Heart left ventricle (tissue), 13 donors: ENCODE measurements at regions not wholly inside any gene's neighbourhood (a gene's known extent, or its start where the extent isn't known, plus 50 kb on each side); places are given as distances from the start of the nearest gene placed in this dataset.

Source experiments
- CTCF ChIP-seq, 12 donors: fragments of 200-600 bp; sonication (generic) in 4 of 12; IDR thresholded peaks; one replicate each; pipeline versions ENCODE4 v1.5.0 to v1.8.0; 2018 to 2022; ENCODE audit warnings: antibody characterized with exemption in 12 of 12, mild to moderate bottlenecking in 5 of 12
- POLR2A ChIP-seq, 2 donors: fragments of 450-650 bp; IDR thresholded peaks; one replicate each; pipeline ENCODE4 v1.6.1; 2017; ENCODE audit warnings: antibody characterized with exemption in 2 of 2, mild to moderate bottlenecking in 2 of 2, moderate library complexity in 2 of 2
- donor health status: ischemic (EF 13 %, LVEDD 7.1; RV severe dilation, severe dysfunction).
- donor health status: DM: no; HTN: yes; CAD: no.
- donor health status: DM: no; HTN: no; CAD: no.
- donor health status: ischemic (EF 25% LVEDD 6.9; RV normal size, moderate dysfunction).
- donor health status: ischemic (EF 25% LVEDD 5.7; RV mildly dilated, moderate dysfunction).
- donor health status: ischemic (EF 35%, LVEDD 5.7; RV mildly dilated, moderate dysfunction).
- donor health status: nonischemic (EF 11% LVEDD 7.7; RV severe dilation, severe dysfunction).
- donor health status: DM: yes; HTN: yes; CAD: no.
- donor health status: PGD.
- donor health status: ischemic (EF 29% LVEDD 5.4; RV normal size, mild dysfunction).
- donor health status: nonischemic (EF 23%, LVEDD 6.1; RV moderate dilation, normal function).

DNA sequence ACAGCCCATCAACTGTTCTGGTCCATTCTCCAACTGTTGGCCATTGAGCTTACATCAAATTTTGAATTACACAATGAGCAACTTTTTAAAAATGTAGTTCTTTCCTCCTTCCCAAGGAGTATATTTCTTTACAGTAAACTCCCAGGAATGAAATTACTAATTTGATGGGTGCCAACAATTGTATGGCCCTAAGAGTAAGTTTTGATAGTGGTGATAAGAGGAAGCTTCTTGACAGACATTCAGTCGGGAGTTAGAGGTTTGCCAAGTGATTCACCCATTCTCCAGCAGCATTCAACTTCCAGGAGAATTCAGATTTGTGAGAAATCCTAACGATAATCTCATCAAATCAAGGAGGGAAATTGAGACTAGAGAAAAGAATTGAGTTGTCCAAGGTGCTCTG, 579.9 kb downstream of the ACTL7B start:
- TF ChIP-seq CTCF (IDR thresholded peaks at IDR 0.05) (no peak), POLR2A (IDR thresholded peaks at IDR 0.05) (no peak)
